HPDE6-E6E7 (cell line): ENCODE measurements at regions not wholly inside any gene's neighbourhood (a gene's known extent, or its start where the extent isn't known, plus 50 kb on each side); places are given as distances from the start of the nearest gene placed in this dataset.
"Not testable (repeated sequence)": the region's sequence is repeated elsewhere in the genome, so short reads cannot be mapped to it uniquely, and the experiment has no call there.

Experiments
- DNase-seq: peaks from one replicate; pipeline ENCODE4 v3.0.0; 2011; ENCODE audit warnings: missing footprints; ENCODE audit errors: extremely low spot score

DNA sequence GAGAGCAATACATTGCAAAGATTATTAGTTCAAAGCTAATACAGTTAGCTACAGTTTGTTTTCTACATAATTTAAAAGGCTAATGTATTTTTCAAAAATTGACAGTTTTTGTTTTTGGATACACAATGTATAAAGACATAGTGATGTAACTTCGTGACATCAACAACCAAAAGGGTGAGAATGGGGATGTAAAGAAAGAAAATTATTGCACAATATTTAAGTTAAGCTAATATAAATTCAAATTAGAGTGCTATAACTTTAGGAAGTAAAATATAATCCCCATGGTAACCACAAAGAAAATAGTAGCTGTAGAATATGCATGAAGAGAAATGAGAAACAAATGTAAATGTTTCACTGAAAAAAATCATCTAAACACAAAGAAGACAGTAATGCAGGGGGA lies 334.4 kb upstream of the DEPDC1 start:
- no peak for DNase-seq

DNA sequence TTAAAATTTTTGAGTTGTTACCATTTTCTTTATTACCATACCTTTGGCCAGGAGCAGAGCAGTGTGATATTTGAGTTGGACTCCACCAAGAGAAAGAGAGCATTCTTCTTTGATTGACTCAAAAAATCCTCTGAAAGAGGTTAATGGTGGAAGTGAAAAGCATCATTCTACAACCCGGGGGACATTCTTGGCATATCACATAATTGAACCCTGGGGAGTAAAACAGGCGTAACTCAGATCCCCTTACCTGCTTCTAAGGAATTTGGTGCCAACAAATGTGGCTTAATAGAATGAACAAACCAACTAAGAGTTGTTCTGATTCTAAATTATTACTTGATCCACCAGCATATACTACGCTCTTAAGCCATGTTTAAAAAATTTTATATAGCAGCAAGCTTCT lies 351.1 kb upstream of the DEPDC1 start:
- no peak for DNase-seq

DNA sequence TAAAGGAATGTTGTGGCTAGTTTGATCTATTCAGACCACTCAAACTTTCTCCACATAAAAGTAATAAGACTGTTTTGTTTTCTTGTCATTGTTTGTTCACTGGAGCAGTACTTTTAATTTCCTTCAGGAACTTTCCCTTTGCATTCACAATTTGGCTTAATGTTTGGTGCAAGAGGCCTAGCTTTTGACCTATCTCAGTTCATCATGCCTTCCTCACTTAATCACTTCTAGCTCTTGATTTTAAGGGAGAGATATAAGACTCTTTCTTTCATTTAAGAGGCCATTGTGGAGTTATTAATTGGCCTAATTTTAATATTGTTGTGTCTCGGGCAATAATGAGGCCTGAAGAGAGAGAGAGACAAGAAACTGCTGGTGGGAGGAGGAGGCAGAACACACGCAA lies 371.7 kb upstream of the DEPDC1 start:
- DNase-seq, result no peak

- DNase-seq, result no peak
Observed at GRCh38 chr1:68873144-68873543, 376.3 kb upstream of the DEPDC1 start.

- DNase-seq, result not testable (repeated sequence)
Observed at GRCh38 chr1:68881330-68882194, 384.7 kb upstream of the DEPDC1 start.

GRCh38 chr1:68889471-68889870 lies 392.6 kb upstream of the DEPDC1 start:
- DNase-seq, result no peak

GRCh38 chr1:68890736-68891135 lies 393.9 kb upstream of the DEPDC1 start:
- DNase-seq, result no peak

GRCh38 chr1:68904477-68904876 lies 407.6 kb upstream of the DEPDC1 start:
- no peak for DNase-seq

- DNase-seq, result no peak
Observed at GRCh38 chr1:68906431-68906830, 409.5 kb upstream of the DEPDC1 start.

GRCh38 chr1:68907491-68907890 lies 410.6 kb upstream of the DEPDC1 start:
- no peak for DNase-seq

DNA sequence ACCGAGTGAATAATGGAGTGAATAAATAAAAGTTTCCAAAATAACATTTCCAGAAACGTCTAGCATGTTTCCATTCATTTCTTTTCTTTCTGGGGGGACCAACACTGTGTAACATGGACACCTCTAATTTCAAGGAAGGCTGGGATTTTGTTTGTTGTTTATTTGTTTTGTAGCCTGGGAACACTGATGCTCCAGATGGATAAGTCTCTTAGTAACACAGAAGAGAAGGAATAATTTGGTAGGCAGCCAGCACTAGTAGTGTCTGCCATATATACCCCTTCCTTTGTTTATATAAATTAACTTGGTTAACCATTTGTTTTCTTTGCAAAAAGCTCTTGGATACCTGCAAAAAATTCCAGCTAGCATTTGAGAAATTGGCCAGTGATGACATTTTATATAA lies 411.4 kb upstream of the DEPDC1 start:
- no peak for DNase-seq

DNA sequence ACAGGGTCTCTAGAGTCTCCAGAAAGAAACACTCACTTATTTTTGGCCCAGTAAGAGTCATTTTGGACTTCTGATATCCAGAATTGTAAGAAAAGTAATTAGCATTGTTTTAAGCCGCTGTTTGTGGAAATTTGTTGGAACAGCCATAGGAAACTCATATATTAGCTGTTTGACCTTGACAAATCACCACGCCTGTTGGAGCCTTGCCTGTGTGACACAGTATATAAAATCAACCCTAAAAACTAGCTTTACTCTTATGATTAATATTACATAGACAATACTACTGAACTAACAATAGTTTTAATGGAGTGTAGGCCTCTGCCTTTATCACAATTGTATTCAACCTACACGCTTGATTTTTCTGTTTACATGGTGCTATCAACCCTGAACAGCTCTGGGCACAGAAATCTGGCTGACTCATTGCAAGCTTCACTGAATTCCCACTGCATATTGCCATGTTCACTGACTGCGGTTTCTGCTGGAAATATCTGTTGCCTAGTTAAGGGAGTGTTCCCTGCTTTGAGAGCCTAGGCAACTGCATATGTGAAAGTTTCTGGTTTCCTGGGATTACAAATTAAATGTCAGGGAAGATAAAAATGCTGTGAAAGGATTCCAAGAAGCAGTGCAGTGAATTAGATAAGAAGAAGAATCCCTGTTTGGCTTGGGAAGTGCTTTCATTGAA lies 419.5 kb upstream of the DEPDC1 start:
- DNase-seq, result no peak

DNA sequence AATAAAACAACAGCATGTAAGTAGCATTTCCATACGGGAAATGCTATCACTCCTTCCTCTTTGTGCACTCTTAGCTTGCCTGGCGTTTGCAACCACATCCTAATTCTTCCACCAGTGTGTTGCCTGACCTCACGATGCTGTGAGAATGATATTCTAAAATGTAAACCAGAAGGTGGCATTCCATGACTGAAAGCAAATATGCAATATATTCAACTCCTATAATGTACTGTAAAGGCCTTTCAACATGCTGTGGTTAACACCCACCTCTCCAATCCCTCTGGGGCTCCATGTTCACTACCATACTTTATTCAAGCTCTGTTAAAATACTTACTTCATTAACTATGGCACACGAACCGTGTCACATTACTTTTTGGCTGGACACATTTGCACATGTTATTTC lies 420.6 kb upstream of the DEPDC1 start:
- no peak for DNase-seq

DNA sequence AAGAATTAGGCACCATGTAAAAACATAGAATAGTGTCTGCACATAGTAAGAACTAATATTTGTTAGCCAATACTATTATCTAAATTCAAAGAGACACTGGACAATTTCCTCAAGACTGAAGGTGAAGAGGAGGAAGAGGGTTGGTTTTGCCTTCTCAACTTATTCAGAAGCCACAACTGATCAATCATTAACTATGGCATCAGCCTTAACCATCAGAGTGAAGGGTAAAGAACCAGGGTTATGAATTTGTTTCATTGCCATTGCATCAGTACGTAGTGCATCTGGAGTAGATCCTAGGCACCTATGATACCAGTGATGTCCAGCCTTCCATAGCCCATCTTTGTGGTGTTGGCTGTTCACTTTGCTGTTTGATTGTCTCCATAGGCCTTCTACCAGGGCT lies 421.7 kb upstream of the DEPDC1 start:
- no peak for DNase-seq

- DNase-seq, result no peak
Observed at GRCh38 chr1:68919075-68919474, 422.2 kb upstream of the DEPDC1 start.

DNA sequence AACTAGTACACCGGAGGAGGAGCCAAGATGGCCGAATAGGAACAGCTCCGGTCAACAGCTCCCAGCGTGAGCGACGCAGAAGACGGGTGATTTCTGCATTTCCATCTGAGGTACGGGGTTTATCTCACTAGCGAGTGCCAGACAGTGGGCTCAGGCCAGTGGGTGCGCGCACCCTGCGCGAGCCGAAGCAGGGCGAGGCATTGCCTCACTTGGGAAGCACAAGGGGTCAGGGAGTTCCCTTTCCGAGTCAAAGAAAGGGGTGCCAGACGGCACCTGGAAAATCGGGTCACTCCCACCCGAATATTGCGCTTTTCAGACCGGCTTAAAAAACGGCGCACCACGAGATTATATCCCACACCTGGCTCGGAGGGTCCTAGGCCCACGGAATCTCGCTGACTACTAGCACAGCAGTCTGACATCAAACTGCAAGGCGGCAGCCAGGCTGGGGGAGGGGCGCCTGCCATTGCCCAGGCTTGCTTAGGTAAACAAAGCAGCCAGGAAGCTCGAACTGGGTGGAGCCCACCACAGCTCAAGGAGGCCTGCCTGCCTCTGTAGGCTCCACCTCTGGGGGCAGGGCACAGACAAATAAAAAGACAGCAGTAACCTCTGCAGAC lies 426.7 kb upstream of the DEPDC1 start:
- DNase-seq, result not testable (repeated sequence)

- DNase-seq, result no peak
Observed at GRCh38 chr1:68930101-68930500, 433.2 kb upstream of the DEPDC1 start.

GRCh38 chr1:68936530-68936929 lies 439.6 kb upstream of the DEPDC1 start:
- no peak for DNase-seq

GRCh38 chr1:68938051-68938666 lies 441.3 kb upstream of the DEPDC1 start:
- no peak for DNase-seq

GRCh38 chr1:68950036-68950435 lies 453.2 kb upstream of the DEPDC1 start:
- DNase-seq, result no peak

DNA sequence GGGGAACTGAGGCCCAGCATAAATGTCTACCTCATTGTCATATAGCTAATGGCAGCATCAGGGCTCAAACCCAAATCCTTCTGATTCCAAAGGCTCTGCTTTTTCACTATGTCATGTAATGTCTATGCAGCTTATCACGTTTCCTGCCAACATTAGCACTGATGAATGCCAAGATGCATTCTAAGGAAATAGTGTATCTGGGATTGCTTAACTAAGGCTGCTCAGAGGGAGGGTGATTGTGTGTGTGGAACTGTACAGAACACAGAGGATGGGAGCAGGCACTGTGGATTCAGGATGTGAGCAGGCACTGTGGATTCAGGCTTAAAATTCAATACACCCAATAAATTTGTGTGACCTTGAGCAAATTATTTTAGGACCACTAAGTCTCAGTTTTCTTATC lies 456.4 kb upstream of the DEPDC1 start:
- DNase-seq, result no peak

DNA sequence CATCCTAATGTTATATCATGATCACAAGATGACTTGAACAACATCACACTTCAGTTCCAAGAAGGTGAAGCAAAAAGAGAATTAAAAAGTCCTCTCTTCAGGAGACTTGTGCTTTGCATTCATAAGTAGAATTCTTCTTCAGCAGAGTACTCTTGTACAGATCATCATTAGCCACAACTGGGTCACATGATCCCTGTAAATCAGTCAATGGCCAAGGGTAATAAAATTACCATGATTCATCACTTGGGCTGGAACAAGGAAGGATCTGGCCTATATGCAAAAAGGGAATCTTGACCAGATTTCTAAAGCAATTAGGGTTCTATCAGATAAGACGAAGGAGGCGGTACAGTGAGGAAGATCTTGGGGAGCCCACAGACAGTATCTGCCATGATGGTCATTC lies 458.0 kb upstream of the DEPDC1 start:
- no peak for DNase-seq
